H1 (cell line): ENCODE measurements at regions not wholly inside any gene's neighbourhood (a gene's known extent, or its start where the extent isn't known, plus 50 kb on each side); places are given as distances from the start of the nearest gene placed in this dataset.

ENCODE experiments used
- CTCF ChIA-PET: fragments of 300-600 bp; sonication (Branson Sonifier 250); formaldehyde crosslinking; loops from one replicate; lab custom pipeline; 2021; ENCODE audit not compliant: partially characterized antibody; lab: Charles Lee
- POLR2A ChIA-PET: fragments of 300-600 bp; sonication (Branson Sonifier 250); formaldehyde crosslinking; loops from one replicate; lab custom pipeline; 2021; ENCODE audit warnings: inconsistent platforms; ENCODE audit not compliant: partially characterized antibody; lab: Charles Lee
- DNase-seq, 2 experiments: peaks; one replicate each; pipeline versions ENCODE4 v3.0.0 to v3.0.0-alpha.2; 2010 to 2022; ENCODE audit warnings: low spot score in 2 of 2, low read depth in 1 of 2, mixed read lengths in 1 of 2
- FAIRE-seq: peaks from 2 replicates; lab custom pipeline; 2011; peaks lifted over from hg19 to GRCh38; lab: Jason Lieb, UNC
- H2AFZ ChIP-seq: 2 replicates; pipeline ENCODE4 v1.8.1; 2012; ENCODE audit warnings: low read length, inconsistent platforms
- H2AK5ac ChIP-seq: 2 replicates; pipeline ENCODE4 v1.6.1; 2013; ENCODE audit warnings: low read depth, low read length
- H2BK120ac ChIP-seq: replicated peaks from 2 replicates; pipeline ENCODE3; 2013; ENCODE audit warnings: low read depth, low read length, inconsistent platforms
- H2BK12ac ChIP-seq: 2 replicates; pipeline ENCODE4 v1.6.1; 2013; ENCODE audit warnings: low read depth, low read length
- H2BK15ac ChIP-seq: 2 replicates; pipeline ENCODE4 v1.6.1; 2013; ENCODE audit warnings: low read length
- H2BK20ac ChIP-seq: 2 replicates; pipeline ENCODE4 v1.6.1; 2013; ENCODE audit warnings: low read length
- H2BK5ac ChIP-seq: 2 replicates; pipeline ENCODE4 v1.6.1; 2013; ENCODE audit warnings: low read depth, low read length
- H3K14ac ChIP-seq: 2 replicates; pipeline ENCODE4 v1.6.1; 2013; ENCODE audit warnings: inconsistent platforms; ENCODE audit not compliant: insufficient read length
- H3K18ac ChIP-seq: 2 replicates; pipeline ENCODE4 v1.6.1; 2013; ENCODE audit warnings: low read length; ENCODE audit errors: extremely low read depth
- H3K23ac ChIP-seq: 2 replicates; pipeline ENCODE4 v1.6.1; 2013; ENCODE audit warnings: inconsistent platforms; ENCODE audit not compliant: insufficient read length
- H3K23me2 ChIP-seq: 2 replicates; pipeline ENCODE4 v1.6.1; 2013; ENCODE audit warnings: low read depth, low read length
- H3K27ac ChIP-seq: 2 replicates; pipeline ENCODE4 v1.6.1; 2011; ENCODE audit warnings: low read depth, low read length, inconsistent platforms
- H3K27me3 ChIP-seq, 4 experiments: replicated peaks in 1 of 4; 1 replicate in 1 of 4; 2 replicates in 3 of 4; pipeline versions ENCODE4 v1.6.1 to v1.8.1; 2011 to 2013; ENCODE audit warnings: low read length in 3 of 4, mild to moderate bottlenecking in 3 of 4, inconsistent platforms in 2 of 4, mixed read lengths in 2 of 4, moderate library complexity in 1 of 4; ENCODE audit not compliant: control insufficient read depth in 3 of 4, insufficient read depth in 3 of 4; ENCODE audit errors: extremely low read depth in 1 of 4
- H3K36me3 ChIP-seq, 4 experiments: 2 replicates each; pipeline versions ENCODE4 v1.6.1 to v1.8.1; 2011 to 2013; ENCODE audit warnings: mild to moderate bottlenecking in 4 of 4, low read length in 3 of 4, moderate library complexity in 2 of 4, control low read depth in 1 of 4, inconsistent platforms in 1 of 4; ENCODE audit not compliant: insufficient read depth in 4 of 4, control insufficient read depth in 2 of 4
- H3K4ac ChIP-seq: replicated peaks from 2 replicates; pipeline ENCODE3; 2013; ENCODE audit warnings: low read length, low read depth, mixed read lengths, inconsistent platforms; ENCODE audit not compliant: insufficient read length
- H3K4me1 ChIP-seq, 4 experiments: replicated peaks in 1 of 4; 1 replicate in 1 of 4; 2 replicates in 3 of 4; pipeline versions ENCODE4 v1.6.1 to v1.8.1; 2011 to 2013; ENCODE audit warnings: low read length in 3 of 4, inconsistent platforms in 2 of 4, mixed read lengths in 1 of 4; ENCODE audit not compliant: insufficient read depth in 4 of 4, control insufficient read depth in 3 of 4
- H3K4me2 ChIP-seq, 2 experiments: 2 replicates each; pipeline versions ENCODE4 v1.6.1 to v1.8.1; 2011 to 2013; ENCODE audit warnings: low read depth in 2 of 2, low read length in 2 of 2, control low read depth in 1 of 2, inconsistent platforms in 1 of 2, mild to moderate bottlenecking in 1 of 2; ENCODE audit not compliant: insufficient read depth in 1 of 2
- H3K4me3 ChIP-seq, 4 experiments: fragments of 200-600, 300-600 bp in 1 of 4; sonication (generic), shearing (Covaris generic), sonication (Bioruptor Twin) in 1 of 4; 2 replicates each; pipeline versions ENCODE4 v1.5.1 to v1.8.1; 2011 to 2016; ENCODE audit warnings: low read length in 4 of 4, low read depth in 3 of 4, control low read depth in 2 of 4, inconsistent platforms in 2 of 4, mild to moderate bottlenecking in 2 of 4, mixed read lengths in 1 of 4, moderate library complexity in 1 of 4; ENCODE audit not compliant: insufficient read depth in 2 of 4; ENCODE audit errors: extremely low read depth in 1 of 4
- H3K56ac ChIP-seq: replicated peaks from 2 replicates; pipeline ENCODE3; 2013; ENCODE audit warnings: low read depth, mild to moderate bottlenecking, mixed read lengths, low read length, inconsistent platforms; ENCODE audit not compliant: insufficient read length
- H3K79me1 ChIP-seq: 2 replicates; pipeline ENCODE4 v1.6.1; 2013; ENCODE audit warnings: low read depth, low read length, control low read depth
- H3K79me2 ChIP-seq, 2 experiments: 2 replicates each; pipeline versions ENCODE4 v1.6.1 to v1.8.1; 2012 to 2013; ENCODE audit warnings: low read length in 2 of 2, mild to moderate bottlenecking in 2 of 2, inconsistent platforms in 1 of 2; ENCODE audit not compliant: insufficient read depth in 2 of 2, control insufficient read depth in 1 of 2
- H3K9ac ChIP-seq, 4 experiments: replicated peaks in 1 of 4; 1 replicate in 1 of 4; 2 replicates in 3 of 4; pipeline versions ENCODE4 v1.6.1 to v1.8.1; 2011 to 2013; ENCODE audit warnings: low read depth in 3 of 4, low read length in 3 of 4, control low read depth in 2 of 4, mild to moderate bottlenecking in 2 of 4, moderate library complexity in 2 of 4, inconsistent platforms in 1 of 4; ENCODE audit errors: extremely low read depth in 1 of 4
- H3K9me3 ChIP-seq, 2 experiments: 2 replicates each; pipeline versions ENCODE4 v1.6.1 to v1.8.1; 2012 to 2013; ENCODE audit warnings: mild to moderate bottlenecking in 2 of 2, moderate library complexity in 2 of 2, control low read depth in 1 of 2, inconsistent platforms in 1 of 2, low read depth in 1 of 2, low read length in 1 of 2, mixed read lengths in 1 of 2; ENCODE audit not compliant: insufficient read depth in 2 of 2
- H4K20me1 ChIP-seq, 2 experiments: replicated peaks in 1 of 2; 2 replicates each; pipeline versions ENCODE3 to v1.8.1; 2011 to 2013; ENCODE audit warnings: inconsistent platforms in 2 of 2, low read length in 2 of 2, mild to moderate bottlenecking in 1 of 2; ENCODE audit not compliant: insufficient read depth in 2 of 2, control insufficient read depth in 1 of 2
- H4K5ac ChIP-seq: 2 replicates; pipeline ENCODE4 v1.6.1; 2013; ENCODE audit warnings: low read length, low read depth, mixed read lengths, inconsistent platforms; ENCODE audit not compliant: insufficient read length
- H4K8ac ChIP-seq: 2 replicates; pipeline ENCODE4 v1.8.0; 2013; ENCODE audit warnings: mild to moderate bottlenecking, moderate library complexity, low read length, inconsistent platforms; ENCODE audit not compliant: insufficient read depth; ENCODE audit errors: extremely low read depth
- H4K91ac ChIP-seq: replicated peaks from 2 replicates; pipeline ENCODE3; 2013; ENCODE audit warnings: low read length, mixed read lengths, inconsistent platforms; ENCODE audit not compliant: insufficient read length
- EGR1 ChIP-seq: IDR thresholded peaks from 2 replicates; pipeline ENCODE4 v1.6.1; 2011; ENCODE audit warnings: low read depth, low read length, borderline replicate concordance
- JUN ChIP-seq: IDR thresholded peaks from 2 replicates; pipeline ENCODE4 v1.6.1; 2011; ENCODE audit warnings: low read depth, mild to moderate bottlenecking, improper control_type of control experiment, low read length
- MAFK ChIP-seq: IDR thresholded peaks from 2 replicates; pipeline ENCODE4 v1.6.1; 2012; ENCODE audit warnings: low read depth, mild to moderate bottlenecking, improper control_type of control experiment, low read length
- PHF8 ChIP-seq: fragments of 200-600 bp; sonication (generic); conservative IDR thresholded peaks from 2 replicates; pipeline ENCODE4 v1.7.1; 2012; ENCODE audit warnings: low read depth, mild to moderate bottlenecking, inconsistent platforms, low read length, moderate library complexity
- POLR2A ChIP-seq, 2 experiments: IDR thresholded peaks; 1 replicate in 1 of 2; 2 replicates in 1 of 2; pipeline ENCODE4 v1.6.1; 2011; ENCODE audit warnings: low read depth in 2 of 2, low read length in 2 of 2, mild to moderate bottlenecking in 2 of 2; ENCODE audit errors: control extremely low read depth in 1 of 2
- POLR2AphosphoS5 ChIP-seq: IDR thresholded peaks from 2 replicates; pipeline ENCODE4 v1.6.1; 2011; ENCODE audit warnings: low read depth, low read length
- SIX5 ChIP-seq: IDR thresholded peaks from 2 replicates; pipeline ENCODE4 v1.6.1; 2011; ENCODE audit warnings: mild to moderate bottlenecking, low read depth, low read length
- SP2 ChIP-seq: IDR thresholded peaks from 2 replicates; pipeline ENCODE4 v1.6.1; 2012; ENCODE audit warnings: mild to moderate bottlenecking, low read length, inconsistent platforms
- SRF ChIP-seq: IDR thresholded peaks from 2 replicates; pipeline ENCODE4 v1.6.1; 2011; ENCODE audit warnings: mild to moderate bottlenecking, low read depth, low read length, moderate library complexity
- WGBS, 2 experiments: shearing (Covaris generic) in 1 of 2; methylation state at CpG; one replicate each; pipeline versions ENCODE4 v1.1.6 to v1.1.7; 2013 to 2015; ENCODE audit warnings: low lambda C conversion rate in 2 of 2, mixed read lengths in 2 of 2, inconsistent platforms in 1 of 2, low coverage in 1 of 2, missing lambda C conversion rate in 1 of 2; ENCODE audit not compliant: insufficient replicate concordance in 2 of 2, insufficient coverage in 1 of 2, insufficient read length in 1 of 2; ENCODE audit errors: extremely low coverage in 1 of 2, missing lambda C conversion rate in 1 of 2; 5-methylcytosine and 5-hydroxymethylcytosine counted together

DNA sequence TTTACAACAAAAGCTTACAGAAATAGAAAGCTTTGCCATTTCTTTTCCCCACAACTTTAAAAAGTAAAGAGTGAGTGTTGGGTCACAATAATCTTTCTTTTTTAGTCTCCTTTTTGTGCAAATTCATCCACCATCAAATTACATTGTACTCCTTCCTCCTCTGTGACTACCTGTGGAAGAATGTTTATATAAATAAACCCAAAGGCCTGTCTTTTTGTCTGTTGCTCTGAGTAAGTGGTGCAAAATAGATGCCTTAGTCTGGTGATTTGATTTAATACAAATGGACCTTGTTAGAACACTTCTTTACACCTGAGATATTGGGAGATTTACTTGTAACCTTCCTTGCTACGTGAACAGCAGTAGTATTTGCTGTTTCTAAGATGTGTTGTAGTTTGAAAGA, 53.5 kb upstream of the TAF11L2 start:
- Histone ChIP-seq H3K23ac (no peak overlapping the region), H2BK5ac (no peak overlapping the region), H3K9ac (no peak overlapping the region), H2BK12ac (no peak overlapping the region), H3K18ac (no peak overlapping the region), H3K56ac (no peak overlapping the region), H3K14ac (no peak overlapping the region), H3K4me1 (no peaks in the 10 kb centered on the region), H3K27me3 (no peaks in the 10 kb centered on the region), H4K5ac (no peak overlapping the region), H3K4ac (no peak overlapping the region), H3K79me2 (no peaks in the 10 kb centered on the region), H2BK120ac (no peak overlapping the region), H4K20me1 (no peaks in the 10 kb centered on the region), H2BK20ac (no peak overlapping the region), H3K4me2 (no peak overlapping the region), H2AK5ac (no peak overlapping the region), H3K27ac (no peak overlapping the region), H3K23me2 (no peaks in the 10 kb centered on the region; the same call in 1 of the 2 replicates), H3K4me3 (no peak overlapping the region), H3K36me3 (no peaks in the 10 kb centered on the region), H2AFZ (no peak overlapping the region), H4K8ac (no peak overlapping the region), H4K91ac (no peak overlapping the region), H2BK15ac (no peak overlapping the region), H3K79me1 (no peaks in the 10 kb centered on the region), H3K9me3 (no peaks in the 10 kb centered on the region)
- DNase-seq (no peak), FAIRE-seq (no peak)
- ChIA-PET CTCF (interaction anchor here (0.8 to 1.4 kb wide), 4 partner anchors 13 to 94 kb away, joined by 3 read pairs; no protein-coding TSS in a partner anchor), POLR2A (interaction anchor here (1.3 kb wide), 1 partner anchor 42 kb away, joined by 3 read pairs; no protein-coding TSS in a partner anchor)
- TF ChIP-seq POLR2AphosphoS5 (no peak), MAFK (no peak), JUN (no peak), PHF8 (no peak), SIX5 (no peak), POLR2A (IDR thresholded peaks at IDR 0.05; ENCODE audit: control extremely low read depth in 1 of 2, low read depth in 2 of 2, low read length in 2 of 2) (no peak), SRF (no peak), SP2 (no peak), EGR1 (no peak)
- 83% methylated on average over 1 of the region's 1 CpG; no CpG with 5 or more reads in 1 of the 2 experiments for WGBS, 2 experiments
